ENCODE measurements at regions not wholly inside any gene's neighbourhood (a gene's known extent, or its start where the extent isn't known, plus 50 kb on each side); places are given as distances from the start of the nearest gene placed in this dataset.

DNA sequence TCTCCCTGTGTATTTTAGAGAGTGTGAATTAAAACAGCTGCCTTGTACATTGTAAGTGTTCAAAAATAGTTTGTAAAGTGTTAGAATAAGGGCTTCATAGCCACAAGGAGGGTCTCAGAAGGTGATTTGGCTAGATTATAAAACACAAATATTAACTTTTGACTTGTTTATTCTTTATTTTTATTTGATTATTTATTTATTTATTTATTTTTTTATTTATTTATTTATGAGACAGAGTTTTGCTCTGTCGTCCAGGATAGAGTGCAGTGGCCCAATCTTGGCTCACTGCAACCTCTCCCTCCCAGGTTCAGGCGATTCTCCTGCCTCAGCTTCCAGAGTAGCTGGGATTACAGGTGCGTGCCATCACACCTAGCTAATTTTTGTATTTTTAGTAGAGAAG, 111.5 kb upstream of the RBFOX1 start:
- no peak overlapping the region for H3K4me3 ChIP-seq (ENCODE audit: low read depth, low read length)
- TF ChIP-seq, protein P1, sequence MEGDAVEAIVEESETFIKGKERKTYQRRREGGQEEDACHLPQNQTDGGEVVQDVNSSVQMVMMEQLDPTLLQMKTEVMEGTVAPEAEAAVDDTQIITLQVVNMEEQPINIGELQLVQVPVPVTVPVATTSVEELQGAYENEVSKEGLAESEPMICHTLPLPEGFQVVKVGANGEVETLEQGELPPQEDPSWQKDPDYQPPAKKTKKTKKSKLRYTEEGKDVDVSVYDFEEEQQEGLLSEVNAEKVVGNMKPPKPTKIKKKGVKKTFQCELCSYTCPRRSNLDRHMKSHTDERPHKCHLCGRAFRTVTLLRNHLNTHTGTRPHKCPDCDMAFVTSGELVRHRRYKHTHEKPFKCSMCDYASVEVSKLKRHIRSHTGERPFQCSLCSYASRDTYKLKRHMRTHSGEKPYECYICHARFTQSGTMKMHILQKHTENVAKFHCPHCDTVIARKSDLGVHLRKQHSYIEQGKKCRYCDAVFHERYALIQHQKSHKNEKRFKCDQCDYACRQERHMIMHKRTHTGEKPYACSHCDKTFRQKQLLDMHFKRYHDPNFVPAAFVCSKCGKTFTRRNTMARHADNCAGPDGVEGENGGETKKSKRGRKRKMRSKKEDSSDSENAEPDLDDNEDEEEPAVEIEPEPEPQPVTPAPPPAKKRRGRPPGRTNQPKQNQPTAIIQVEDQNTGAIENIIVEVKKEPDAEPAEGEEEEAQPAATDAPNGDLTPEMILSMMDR (IDR thresholded peaks at IDR 0.05; ENCODE audit: low read depth, low read length) = no peak

DNA sequence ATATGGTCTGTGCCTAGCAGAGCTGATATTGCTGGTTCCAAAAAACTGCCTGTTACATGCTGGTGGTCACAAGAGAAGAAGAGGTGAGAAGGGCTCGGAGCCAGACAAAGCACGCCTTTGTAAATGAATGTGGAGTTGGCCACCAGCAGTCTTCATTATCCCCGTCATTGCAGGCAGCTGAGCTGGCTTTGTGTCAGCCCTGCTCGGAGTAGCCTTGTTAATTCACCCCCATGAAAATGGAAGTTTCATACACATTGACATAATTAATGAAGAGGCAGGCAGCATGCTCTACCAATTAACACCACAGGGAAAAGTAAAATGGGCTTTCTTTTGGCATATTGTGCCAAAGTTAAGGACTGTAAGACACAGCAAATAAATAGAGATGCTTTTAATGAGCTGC, 113.7 kb upstream of the RBFOX1 start:
- TF ChIP-seq, protein P1 (IDR thresholded peaks at IDR 0.05; ENCODE audit: low read depth, low read length) = no peak
- no peak overlapping the region for H3K4me3 ChIP-seq (ENCODE audit: low read depth, low read length)

DNA sequence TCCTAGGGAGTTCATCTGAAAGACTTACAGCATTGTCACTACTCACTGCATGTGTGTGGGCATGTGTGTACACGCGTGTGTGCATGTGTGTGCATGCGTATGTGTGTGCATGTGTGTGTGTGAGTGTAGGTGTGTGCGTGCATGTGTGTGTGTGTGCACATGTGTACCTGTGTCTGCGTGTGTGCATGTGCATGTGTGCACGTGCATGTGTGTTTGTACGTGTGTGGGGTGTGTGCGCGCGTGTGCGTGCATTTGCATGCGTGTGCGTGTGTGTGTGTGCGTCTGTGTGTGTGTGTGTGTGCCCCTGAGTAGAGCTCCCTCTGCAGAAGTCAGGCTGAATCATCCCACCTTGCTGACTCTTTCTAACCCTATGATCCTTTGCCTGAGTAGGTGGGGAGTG, 114.8 kb upstream of the RBFOX1 start:
- H3K4me3 ChIP-seq (ENCODE audit: low read depth, low read length) = no peak overlapping the region
- TF ChIP-seq, protein P1 (IDR thresholded peaks at IDR 0.05; ENCODE audit: low read depth, low read length) = no peak

DNA sequence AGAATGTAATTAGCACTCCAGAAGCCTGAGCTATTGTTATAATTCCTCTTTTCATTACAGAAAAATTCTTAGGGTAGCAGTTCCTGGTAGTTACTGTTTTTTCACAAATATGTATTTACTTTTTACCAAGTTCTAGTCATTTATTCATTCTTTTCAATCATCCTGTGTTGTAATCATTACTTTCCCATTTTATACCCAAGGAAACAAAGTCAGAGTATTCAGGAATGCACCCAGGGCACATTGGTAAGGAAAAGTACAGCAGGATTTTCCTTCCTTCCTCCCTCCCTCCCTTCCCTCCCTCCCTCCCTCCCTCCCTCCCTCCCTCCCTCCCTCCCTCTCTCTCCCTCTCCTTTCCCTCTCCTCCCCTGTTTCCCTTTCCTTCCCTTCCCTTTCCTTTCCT, 115.9 kb upstream of the RBFOX1 start:
- H3K4me3 ChIP-seq (ENCODE audit: low read depth, low read length) = no peak overlapping the region
- TF ChIP-seq, protein P1 (IDR thresholded peaks at IDR 0.05; ENCODE audit: low read depth, low read length) = no peak

DNA sequence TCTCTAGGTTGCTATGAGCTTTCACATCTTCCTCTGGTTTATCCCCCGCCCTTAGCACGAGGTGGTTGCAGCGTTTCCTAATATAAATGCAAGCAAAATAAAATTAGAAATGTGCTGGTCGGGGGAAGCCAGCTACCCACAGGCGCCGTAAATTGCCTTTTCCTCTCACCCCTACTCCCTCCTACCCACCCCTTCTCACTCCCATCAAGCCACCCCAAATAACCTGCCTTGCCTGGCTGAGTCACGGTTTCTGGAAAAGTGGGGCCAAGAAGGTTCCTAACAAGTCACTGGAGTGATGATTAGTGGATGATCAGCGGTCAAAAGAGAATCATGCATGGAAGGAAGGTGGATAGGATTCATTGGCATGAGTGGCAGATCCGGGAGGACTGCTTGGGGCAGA, 120.9 kb upstream of the RBFOX1 start:
- no peak overlapping the region for H3K4me3 ChIP-seq (ENCODE audit: low read depth, low read length)
- TF ChIP-seq, protein P1 (IDR thresholded peaks at IDR 0.05; ENCODE audit: low read depth, low read length) = no peak

DNA sequence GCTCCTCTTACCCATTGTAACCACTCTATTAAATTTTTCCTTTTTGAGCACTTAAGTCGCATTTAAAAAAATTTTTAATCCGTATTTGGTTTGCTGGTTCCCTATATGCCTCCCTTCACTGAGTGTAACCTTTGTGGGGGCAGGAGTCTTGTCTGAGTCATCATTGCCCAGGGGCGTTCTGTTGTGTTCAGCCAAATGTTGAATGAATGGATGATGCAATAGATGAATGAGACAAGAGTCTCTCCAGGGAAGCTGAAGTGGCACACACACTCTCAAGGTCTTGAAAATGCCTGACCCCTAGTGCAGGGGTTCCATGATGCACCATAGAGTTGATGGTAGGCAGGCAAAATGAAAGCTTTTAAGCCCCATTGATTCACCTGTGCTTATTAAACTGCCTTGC, 123.0 kb upstream of the RBFOX1 start:
- no peak overlapping the region for H3K4me3 ChIP-seq (ENCODE audit: low read depth, low read length)
- TF ChIP-seq, protein P1 (IDR thresholded peaks at IDR 0.05; ENCODE audit: low read depth, low read length) = no peak

DNA sequence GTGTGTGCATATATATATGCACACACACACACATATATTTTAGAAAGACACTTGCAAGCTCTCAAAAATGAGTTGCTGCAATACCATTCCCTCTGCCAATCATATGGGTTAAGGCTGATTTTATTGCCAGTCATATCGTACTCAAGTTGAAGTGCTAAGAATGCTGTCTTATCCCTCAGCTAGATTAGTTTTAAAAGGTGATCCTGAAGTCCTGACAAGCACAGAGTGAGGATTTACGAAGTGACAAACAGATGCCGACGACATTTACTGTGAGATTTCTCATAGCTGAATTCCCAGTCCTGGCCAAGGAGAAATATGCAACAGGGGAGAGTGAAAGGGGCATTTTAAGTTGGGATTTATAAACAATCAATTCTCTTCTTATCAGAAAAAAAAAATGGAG, 126.2 kb upstream of the RBFOX1 start:
- H3K4me3 ChIP-seq (ENCODE audit: low read depth, low read length) = no peak overlapping the region
- TF ChIP-seq, protein P1 (IDR thresholded peaks at IDR 0.05; ENCODE audit: low read depth, low read length) = no peak

Measured in WI38 (cell line).